Body of pancreas (tissue), 4 donors: ENCODE measurements at regions not wholly inside any gene's neighbourhood (a gene's known extent, or its start where the extent isn't known, plus 50 kb on each side); places are given as distances from the start of the nearest gene placed in this dataset.

Experiments used
- CTCF ChIP-seq, 7 experiments: fragments of 450-650 bp in 4 of 7; fragments of 200-600 bp in 3 of 7; sonication (generic) in 3 of 7; IDR thresholded peaks; one replicate each; pipeline ENCODE4 v1.5.1; 2016 to 2019; ENCODE audit warnings: antibody characterized with exemption in 7 of 7
- POLR2A ChIP-seq, 3 donors: fragments of 450-650 bp; IDR thresholded peaks; one replicate each; pipeline ENCODE4 v1.6.1; 2016; ENCODE audit warnings: antibody characterized with exemption in 3 of 3, mild to moderate bottlenecking in 2 of 3

GRCh38 chr1:232183266-232183800, 446.6 kb downstream of the SIPA1L2 start:
- TF ChIP-seq CTCF (IDR thresholded peaks at IDR 0.05), result no peak
- no peak for TF ChIP-seq POLR2A (IDR thresholded peaks at IDR 0.05)
